HUES6 (cell line): ENCODE measurements at regions not wholly inside any gene's neighbourhood (a gene's known extent, or its start where the extent isn't known, plus 50 kb on each side); places are given as distances from the start of the nearest gene placed in this dataset.
"Not testable (repeated sequence)": the region's sequence is repeated elsewhere in the genome, so short reads cannot be mapped to it uniquely, and the experiment has no call there.

Experiments
- H3K27ac ChIP-seq: 2 replicates; pipeline ENCODE4 v1.7.0; 2013; ENCODE audit warnings: low read depth, mild to moderate bottlenecking, low read length, inconsistent platforms
- H3K27me3 ChIP-seq: 2 replicates; pipeline ENCODE4 v1.6.1; 2013; ENCODE audit warnings: low read length; ENCODE audit not compliant: control insufficient read depth, insufficient read depth
- H3K36me3 ChIP-seq: 2 replicates; pipeline ENCODE4 v1.6.1; 2013; ENCODE audit warnings: low read length; ENCODE audit not compliant: control insufficient read depth, insufficient read depth
- H3K4me1 ChIP-seq: 2 replicates; pipeline ENCODE4 v1.6.1; 2013; ENCODE audit warnings: low read length; ENCODE audit not compliant: control insufficient read depth, insufficient read depth
- H3K4me3 ChIP-seq: 2 replicates; pipeline ENCODE4 v1.5.1; 2013; ENCODE audit warnings: low read depth, low read length
- H3K9ac ChIP-seq: one replicate; pipeline ENCODE4 v1.6.1; 2013; ENCODE audit warnings: mild to moderate bottlenecking, low read length
- H3K9me3 ChIP-seq: 2 replicates; pipeline ENCODE4 v1.6.1; 2013; ENCODE audit warnings: low read depth, low read length; ENCODE audit not compliant: control insufficient read depth, insufficient read depth

DNA sequence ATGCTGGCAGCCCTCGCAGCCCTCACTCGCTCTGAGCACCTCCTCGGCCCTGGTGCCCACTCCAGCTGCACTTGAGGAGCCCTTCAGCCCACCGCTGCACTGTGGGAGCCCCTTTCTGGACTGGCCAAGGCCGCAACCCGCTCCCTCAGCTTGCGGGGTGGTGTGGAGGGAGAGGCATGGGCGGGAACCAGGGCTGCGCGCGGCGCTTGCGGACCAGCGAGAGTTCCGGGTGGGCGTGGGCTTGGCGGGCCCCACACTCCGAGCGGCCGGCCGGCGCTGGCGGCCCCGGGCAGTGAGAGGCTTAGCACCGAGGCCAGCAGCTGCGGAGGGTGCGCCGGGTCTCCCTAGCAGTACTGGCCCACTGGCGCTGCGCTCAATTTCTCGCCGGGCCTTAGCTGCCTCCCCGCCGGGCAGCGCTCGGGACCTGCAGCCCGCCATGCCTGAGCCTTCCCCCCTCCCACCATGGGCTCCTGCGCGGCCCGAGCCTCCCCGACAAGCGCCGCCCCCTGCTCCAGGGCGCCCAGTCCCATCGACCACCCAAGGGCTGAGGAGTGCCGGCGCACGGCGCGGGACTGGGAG is 283.7 kb upstream of the TMEM132C start:
- not testable (repeated sequence) for H3K9me3 ChIP-seq, H3K4me3 ChIP-seq

DNA sequence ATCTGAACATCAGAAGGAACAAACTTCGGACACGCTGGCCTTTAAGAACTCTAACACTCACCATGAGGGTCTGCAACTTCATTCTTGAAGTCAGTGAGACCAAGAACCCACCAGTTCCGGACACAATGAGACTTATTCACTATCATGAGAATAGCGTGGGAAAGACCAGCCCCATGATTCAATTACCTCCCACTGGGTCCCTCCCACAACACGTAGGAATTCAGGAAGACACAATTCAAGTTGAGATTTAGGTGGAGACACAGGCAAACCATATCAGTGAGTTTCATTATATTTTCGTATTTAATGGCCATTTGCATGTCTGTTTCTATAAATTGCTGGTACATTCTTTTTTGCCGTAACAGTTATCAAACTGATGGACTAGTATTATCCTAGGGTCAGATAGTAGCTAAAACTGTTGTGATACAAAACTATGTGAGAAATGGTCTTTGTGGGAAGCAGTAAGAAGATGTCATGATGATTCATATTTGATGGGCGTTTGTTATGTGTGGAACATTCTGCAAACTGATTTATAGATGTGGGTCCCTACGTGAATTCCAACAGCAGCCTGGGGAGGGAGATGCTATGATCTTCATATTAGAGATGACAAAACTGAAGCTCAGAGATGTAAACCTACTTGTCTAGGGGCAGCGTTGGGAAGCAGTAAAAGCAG is 282.4 kb upstream of the TMEM132C start:
- no peaks in the 10 kb centered on the region for H3K27me3 ChIP-seq
- no peak overlapping the region for H3K27ac ChIP-seq
- H3K9me3 ChIP-seq = 0 out of 2 replicates have a peak, but pooled peaks cover 3% of the 10 kb centered on the region
- no peaks in the 10 kb centered on the region for H3K36me3 ChIP-seq
- no peak overlapping the region for H3K9ac ChIP-seq
- no peak overlapping the region for H3K4me3 ChIP-seq
- H3K4me1 ChIP-seq = no peaks in the 10 kb centered on the region

More for the DNA sequence above, 283.7 kb upstream of the TMEM132C start:
- not testable (repeated sequence) for H3K36me3 ChIP-seq, H3K27me3 ChIP-seq, H3K9ac ChIP-seq, H3K4me1 ChIP-seq, H3K27ac ChIP-seq

DNA sequence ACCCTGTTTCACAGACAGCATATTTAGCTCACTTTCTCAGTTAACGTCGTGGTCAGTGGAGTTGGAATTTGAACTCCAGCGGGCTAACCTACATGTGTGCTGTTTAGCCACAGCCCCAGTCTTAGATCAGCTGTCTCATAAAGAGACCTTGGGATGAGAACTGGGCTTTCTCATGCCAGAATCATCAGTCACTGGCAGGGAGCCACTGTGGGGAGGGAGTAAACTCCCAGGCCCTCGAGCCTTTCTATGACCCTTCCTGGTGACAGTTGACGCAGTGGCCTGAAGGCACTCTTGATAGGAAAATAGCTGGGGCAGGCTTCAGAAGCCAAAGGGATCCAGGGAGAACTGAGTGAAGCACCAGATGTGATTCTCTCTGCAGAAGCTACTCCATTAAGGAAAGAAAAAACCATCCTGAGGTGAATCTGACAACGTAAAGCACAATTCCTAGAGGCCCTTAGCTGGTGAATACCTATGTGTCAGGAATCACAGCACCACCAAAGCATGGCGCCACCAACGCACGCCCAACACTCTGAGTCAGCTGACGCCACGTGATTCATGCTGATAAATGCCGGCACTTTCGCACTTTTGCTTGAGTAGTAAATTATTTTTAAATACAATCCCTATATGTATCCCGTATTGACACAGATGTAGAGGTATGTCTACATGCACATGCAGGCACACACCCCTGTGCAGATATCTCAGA is 279.6 kb upstream of the TMEM132C start:
- Histone ChIP-seq H3K27ac (no peak overlapping the region), H3K27me3 (no peaks in the 10 kb centered on the region), H3K4me3 (no peak overlapping the region), H3K36me3 (no peaks in the 10 kb centered on the region), H3K4me1 (no peaks in the 10 kb centered on the region), H3K9ac (no peak overlapping the region), H3K9me3 (peaks cover 3% of the 10 kb centered on the region; the same call in 1 of the 2 replicates)

DNA sequence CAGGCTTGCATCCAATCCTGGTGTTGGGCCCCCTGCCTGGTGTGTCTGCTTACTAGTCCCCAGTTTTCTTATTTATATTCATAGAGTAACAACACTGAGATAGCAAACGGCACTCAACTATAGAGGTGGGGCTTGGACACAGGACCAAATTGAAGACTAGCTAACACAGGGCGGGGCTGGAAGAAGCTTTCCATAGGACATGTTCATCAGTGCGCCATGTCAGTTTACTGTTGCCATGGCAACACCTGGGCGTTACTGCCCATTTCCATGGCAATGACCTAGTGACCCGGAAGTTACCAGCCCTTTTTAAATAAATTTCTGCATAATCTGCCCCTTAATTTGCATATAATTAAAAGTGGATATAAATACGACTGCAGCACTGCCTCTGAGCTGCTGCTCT is 275.5 kb upstream of the TMEM132C start:
- Histone ChIP-seq H3K9me3 (no peaks in the 10 kb centered on the region; the same call in 1 of the 2 replicates), H3K4me3 (no peak overlapping the region), H3K27ac (no peak overlapping the region), H3K9ac (no peak overlapping the region), H3K36me3 (no peaks in the 10 kb centered on the region), H3K27me3 (no peaks in the 10 kb centered on the region), H3K4me1 (no peaks in the 10 kb centered on the region)

DNA sequence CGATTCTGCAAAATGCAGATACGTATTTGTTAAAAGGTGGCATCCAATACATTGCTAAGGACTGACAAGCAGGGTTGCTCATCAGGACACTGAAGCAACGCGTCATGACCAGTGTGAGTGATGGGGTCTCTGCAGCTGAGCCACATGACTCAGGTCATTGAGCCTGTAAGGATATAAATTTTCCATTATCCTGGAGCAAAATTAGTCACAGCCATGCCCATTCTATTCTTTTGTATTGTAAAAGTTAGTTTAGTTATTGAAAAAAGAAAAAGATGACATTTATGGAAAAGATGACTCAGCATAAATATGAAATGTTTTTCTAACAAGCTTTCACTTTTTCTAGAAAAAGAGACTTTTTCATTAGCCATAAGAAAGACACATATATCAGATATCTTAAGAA is 268.0 kb upstream of the TMEM132C start:
- Histone ChIP-seq H3K4me3 (no peak overlapping the region), H3K4me1 (no peaks in the 10 kb centered on the region), H3K9me3 (no peaks in the 10 kb centered on the region), H3K27me3 (no peaks in the 10 kb centered on the region; the same call in 1 of the 2 replicates), H3K36me3 (no peaks in the 10 kb centered on the region), H3K9ac (no peak overlapping the region), H3K27ac (no peak overlapping the region)

DNA sequence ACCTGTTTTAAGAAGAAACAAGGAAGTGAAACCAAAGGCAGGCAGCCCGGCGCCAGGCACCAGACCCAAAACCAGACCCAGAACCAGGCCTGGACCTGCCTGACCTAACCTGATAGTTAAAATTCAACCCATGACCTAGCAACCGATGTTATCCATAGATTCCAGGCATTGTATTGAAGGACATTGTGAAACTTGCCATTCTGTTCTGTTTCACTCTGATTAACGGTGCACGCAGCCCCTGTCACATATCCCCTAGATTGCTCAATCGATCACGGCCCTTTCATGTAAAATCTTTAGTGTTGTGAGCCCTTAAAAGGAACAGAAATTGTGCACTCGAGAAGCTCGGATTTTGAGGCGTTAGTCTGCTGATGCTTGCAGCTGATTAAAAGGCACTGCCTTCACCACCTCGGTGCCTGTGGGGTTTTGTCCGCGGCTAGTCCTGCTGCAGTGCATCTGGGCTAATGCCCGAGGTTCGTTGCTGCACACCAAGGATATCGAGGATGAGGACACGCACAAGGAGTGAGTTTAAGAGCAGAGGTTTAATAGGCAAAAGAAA is 262.5 kb upstream of the TMEM132C start:
- H3K4me1 ChIP-seq = no peaks in the 10 kb centered on the region
- no peaks in the 10 kb centered on the region; the same call in 1 of the 2 replicates for H3K27me3 ChIP-seq
- H3K9me3 ChIP-seq = no peaks in the 10 kb centered on the region
- H3K9ac ChIP-seq = no peak overlapping the region
- H3K36me3 ChIP-seq = no peaks in the 10 kb centered on the region
- H3K27ac ChIP-seq = no peak overlapping the region
- H3K4me3 ChIP-seq = no peak overlapping the region

DNA sequence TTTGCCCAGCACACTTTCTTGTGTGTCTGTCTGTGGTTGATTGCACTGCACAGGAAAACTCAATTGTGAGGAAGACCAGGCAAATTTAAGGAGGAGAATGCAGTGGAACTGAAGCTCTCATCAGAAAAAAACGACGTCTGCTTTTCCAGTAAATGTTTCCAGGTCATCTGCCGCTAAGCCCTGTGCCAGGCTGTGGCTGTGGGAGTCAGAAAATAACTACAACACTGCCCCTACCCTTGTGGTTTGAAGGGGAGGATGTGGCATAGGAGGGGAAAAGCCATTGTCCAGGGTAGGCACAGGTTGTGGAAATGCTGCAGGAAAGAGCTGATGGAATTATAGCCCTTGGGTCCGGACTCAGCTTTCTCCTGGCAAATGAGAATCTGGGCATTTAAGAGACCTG is 259.7 kb upstream of the TMEM132C start:
- no peaks in the 10 kb centered on the region for H3K9me3 ChIP-seq
- H3K36me3 ChIP-seq = no peaks in the 10 kb centered on the region
- no peaks in the 10 kb centered on the region for H3K4me1 ChIP-seq
- H3K9ac ChIP-seq = no peak overlapping the region
- no peak overlapping the region for H3K4me3 ChIP-seq
- no peak overlapping the region for H3K27ac ChIP-seq
- no peaks in the 10 kb centered on the region for H3K27me3 ChIP-seq

DNA sequence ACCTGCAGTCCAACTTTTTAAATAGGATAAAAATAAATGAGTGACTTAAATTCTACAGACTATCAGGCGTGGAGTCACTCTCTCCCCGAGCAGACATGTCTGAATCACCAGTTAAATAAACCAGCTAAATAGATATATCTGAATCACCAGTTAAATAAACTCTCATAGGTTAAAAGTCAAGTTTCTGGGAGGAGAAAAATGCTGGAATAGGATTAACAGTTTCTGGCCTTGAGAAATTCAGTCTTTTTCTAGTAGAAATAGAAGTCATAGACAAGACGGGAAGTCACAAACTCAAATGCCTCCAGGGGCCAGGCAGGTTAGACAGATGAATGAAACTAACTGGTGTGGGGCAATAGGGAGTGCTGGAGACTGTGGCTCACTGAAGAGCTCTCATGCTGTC is 258.6 kb upstream of the TMEM132C start:
- Histone ChIP-seq H3K27ac (no peak overlapping the region), H3K4me1 (no peaks in the 10 kb centered on the region)

DNA sequence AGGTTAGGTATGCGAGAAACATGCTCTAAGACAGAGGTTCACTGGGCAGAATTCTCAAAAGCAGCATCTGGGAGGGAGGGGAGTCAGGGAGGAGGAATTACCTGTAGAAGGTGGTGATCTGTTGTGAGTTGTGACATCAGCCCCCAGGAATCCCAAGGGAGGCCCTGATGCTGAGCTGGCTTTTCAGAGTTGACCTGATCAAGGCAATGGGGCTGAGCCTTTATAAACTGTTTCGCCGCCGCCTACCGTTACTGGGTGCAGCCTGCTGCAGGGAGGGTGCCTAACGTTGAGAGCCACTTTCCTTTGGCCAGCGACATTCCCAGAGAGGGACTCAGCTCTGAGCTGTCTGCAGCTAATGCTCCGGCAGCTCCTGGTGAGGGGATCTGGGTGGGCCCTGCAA is 257.9 kb upstream of the TMEM132C start:
- Histone ChIP-seq H3K27me3 (no peaks in the 10 kb centered on the region), H3K4me1 (no peaks in the 10 kb centered on the region), H3K27ac (no peak overlapping the region), H3K36me3 (no peaks in the 10 kb centered on the region), H3K4me3 (no peak overlapping the region), H3K9me3 (no peaks in the 10 kb centered on the region), H3K9ac (no peak overlapping the region)

More for the DNA sequence above, 258.6 kb upstream of the TMEM132C start:
- H3K9ac ChIP-seq = no peak overlapping the region
- no peaks in the 10 kb centered on the region for H3K36me3 ChIP-seq
- H3K27me3 ChIP-seq = no peaks in the 10 kb centered on the region
- H3K9me3 ChIP-seq = no peaks in the 10 kb centered on the region
- H3K4me3 ChIP-seq = no peak overlapping the region

DNA sequence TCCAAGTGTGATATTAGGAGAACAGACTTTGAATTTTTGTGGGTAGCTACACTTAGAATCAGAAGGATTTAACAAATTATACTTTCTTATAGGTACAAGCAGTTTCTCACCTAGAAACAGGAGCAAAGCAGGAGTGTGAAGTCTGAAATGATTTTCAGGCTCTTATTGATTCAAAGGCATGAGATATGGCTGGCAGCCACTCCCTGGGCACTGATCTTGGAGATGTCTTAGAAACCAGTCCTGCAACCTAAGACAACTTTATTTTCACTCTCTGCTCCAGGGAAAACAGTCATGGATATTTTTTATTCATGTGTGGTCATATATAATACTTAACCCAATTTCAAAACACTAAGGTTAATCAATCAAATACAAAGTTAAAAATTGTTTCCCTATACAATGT is 254.9 kb upstream of the TMEM132C start:
- no peak overlapping the region for H3K4me3 ChIP-seq
- H3K36me3 ChIP-seq = no peaks in the 10 kb centered on the region
- H3K9me3 ChIP-seq = no peaks in the 10 kb centered on the region
- H3K9ac ChIP-seq = no peak overlapping the region
- H3K4me1 ChIP-seq = no peaks in the 10 kb centered on the region
- no peaks in the 10 kb centered on the region for H3K27me3 ChIP-seq
- no peak overlapping the region for H3K27ac ChIP-seq

DNA sequence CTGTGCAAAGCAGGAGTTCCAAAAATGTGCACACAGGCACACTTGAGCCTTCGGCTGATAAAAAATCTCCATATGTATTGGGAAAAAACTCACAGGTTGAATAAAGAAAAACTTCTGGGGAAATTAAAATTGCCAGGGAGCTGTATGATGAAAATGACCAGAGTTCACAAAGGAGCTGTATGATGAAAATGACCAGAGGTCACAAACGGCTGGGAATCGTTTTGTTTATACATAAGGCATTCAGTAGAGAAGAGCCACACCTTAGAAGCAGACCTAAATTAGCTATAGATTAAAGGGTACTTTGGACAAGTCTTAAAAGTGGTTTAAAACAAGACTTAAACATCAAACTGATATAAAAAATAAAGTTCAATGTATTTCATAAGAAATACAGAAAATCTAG is 251.7 kb upstream of the TMEM132C start:
- Histone ChIP-seq H3K36me3 (no peaks in the 10 kb centered on the region), H3K27me3 (no peaks in the 10 kb centered on the region), H3K4me1 (no peaks in the 10 kb centered on the region)

More for the DNA sequence above, 251.7 kb upstream of the TMEM132C start:
- no peak overlapping the region for H3K27ac ChIP-seq
- no peak overlapping the region for H3K9ac ChIP-seq
- no peaks in the 10 kb centered on the region for H3K9me3 ChIP-seq
- H3K4me3 ChIP-seq = no peak overlapping the region
